AG04449 (cell line): ENCODE measurements at regions not wholly inside any gene's neighbourhood (a gene's known extent, or its start where the extent isn't known, plus 50 kb on each side); places are given as distances from the start of the nearest gene placed in this dataset.

Source experiments
- CTCF ChIA-PET: fragments of 350-600 bp; formaldehyde crosslinking; extraction: SDS; loops from one replicate; lab custom pipeline; 2021; ENCODE audit warnings: antibody characterized with exemption; lab: Yijun Ruan, JAX
- POLR2A ChIA-PET: fragments of 400-600, 350-600 bp; formaldehyde crosslinking; extraction: SDS; loops from one replicate; lab custom pipeline; 2020; ENCODE audit warnings: antibody characterized with exemption, inconsistent platforms; lab: Yijun Ruan, JAX
- DNase-seq: peaks from one replicate; pipeline ENCODE4 v3.0.0-alpha.2; 2010; ENCODE audit warnings: low read depth, low spot score
- H3K4me3 ChIP-seq: 2 replicates; pipeline ENCODE4 v1.5.1; 2011; ENCODE audit warnings: low read depth, mild to moderate bottlenecking, control low read depth, low read length
- TF ChIP-seq, protein P1 (sequence below): IDR thresholded peaks from one replicate; pipeline ENCODE4 v1.5.1; 2011; ENCODE audit warnings: mild to moderate bottlenecking, moderate library complexity, low read length, control low read depth, inconsistent platforms; ENCODE audit not compliant: insufficient read depth; ENCODE audit errors: missing control alignments

DNA sequence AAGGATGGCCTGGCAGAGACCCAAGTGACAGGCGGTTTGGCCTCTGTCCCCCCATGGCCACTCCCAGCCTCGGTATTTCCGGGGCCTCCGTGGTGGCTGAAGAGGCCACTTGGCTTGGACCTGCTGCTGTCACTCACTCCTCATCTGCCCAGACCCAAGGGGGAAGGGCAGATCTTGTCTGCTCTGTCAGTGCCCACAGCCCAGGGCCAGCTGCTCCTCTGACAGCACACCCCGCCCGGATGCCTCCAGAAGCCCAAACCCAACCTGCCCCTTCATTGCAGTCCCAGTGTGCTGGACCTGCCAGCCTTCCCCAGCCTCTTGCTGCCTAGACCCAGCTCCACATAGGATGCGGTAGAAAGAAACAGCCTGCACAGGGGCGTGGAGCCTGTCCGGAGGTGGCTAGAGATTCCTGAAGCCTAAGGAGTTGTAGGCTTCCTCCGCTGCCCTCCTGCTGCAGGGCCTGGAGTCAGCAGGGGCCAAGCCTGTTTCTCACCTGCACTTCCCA lies 52.0 kb downstream of the MAGEF1 start:
- POLR2A ChIA-PET, result no interaction called here
- no peak for DNase-seq
- CTCF ChIA-PET, result no interaction called here
- no peak overlapping the region for H3K4me3 ChIP-seq
- TF ChIP-seq, protein P1, sequence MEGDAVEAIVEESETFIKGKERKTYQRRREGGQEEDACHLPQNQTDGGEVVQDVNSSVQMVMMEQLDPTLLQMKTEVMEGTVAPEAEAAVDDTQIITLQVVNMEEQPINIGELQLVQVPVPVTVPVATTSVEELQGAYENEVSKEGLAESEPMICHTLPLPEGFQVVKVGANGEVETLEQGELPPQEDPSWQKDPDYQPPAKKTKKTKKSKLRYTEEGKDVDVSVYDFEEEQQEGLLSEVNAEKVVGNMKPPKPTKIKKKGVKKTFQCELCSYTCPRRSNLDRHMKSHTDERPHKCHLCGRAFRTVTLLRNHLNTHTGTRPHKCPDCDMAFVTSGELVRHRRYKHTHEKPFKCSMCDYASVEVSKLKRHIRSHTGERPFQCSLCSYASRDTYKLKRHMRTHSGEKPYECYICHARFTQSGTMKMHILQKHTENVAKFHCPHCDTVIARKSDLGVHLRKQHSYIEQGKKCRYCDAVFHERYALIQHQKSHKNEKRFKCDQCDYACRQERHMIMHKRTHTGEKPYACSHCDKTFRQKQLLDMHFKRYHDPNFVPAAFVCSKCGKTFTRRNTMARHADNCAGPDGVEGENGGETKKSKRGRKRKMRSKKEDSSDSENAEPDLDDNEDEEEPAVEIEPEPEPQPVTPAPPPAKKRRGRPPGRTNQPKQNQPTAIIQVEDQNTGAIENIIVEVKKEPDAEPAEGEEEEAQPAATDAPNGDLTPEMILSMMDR, result no peak

DNA sequence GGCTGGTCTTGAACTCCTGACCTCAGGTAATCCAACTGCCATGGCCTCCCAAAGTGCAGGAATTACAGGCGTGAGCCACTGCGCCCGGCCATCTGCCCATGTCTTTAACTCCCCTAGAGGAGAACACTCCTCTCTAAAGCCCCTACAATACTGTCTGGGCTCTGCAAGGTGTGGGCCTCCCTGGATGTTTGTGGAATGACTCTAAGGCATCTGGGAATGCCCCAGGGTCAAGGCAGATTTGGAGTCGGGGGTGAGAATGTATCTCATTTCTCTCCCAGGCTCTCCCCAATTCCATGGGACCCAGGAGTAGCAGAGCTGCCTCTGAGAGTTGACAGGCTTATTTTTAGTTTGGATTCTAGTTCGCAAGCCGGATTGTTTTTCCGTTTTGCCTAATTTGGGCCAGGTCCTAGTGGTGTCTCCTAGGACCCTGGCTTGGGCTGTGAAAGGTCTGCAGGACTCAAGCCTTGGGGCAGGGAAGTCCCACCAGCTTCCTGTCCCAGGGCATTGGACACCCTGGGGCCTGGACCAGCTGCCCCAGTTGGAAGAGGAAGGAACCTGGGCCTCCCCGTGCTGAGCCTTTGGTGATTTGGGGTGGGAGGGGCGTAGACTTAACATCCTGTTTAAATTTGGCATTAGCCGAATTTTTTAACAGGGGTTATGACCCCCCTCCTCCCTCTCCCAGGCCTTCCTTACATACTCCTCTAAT lies 53.5 kb downstream of the MAGEF1 start:
- POLR2A ChIA-PET, result no interaction called here

DNA sequence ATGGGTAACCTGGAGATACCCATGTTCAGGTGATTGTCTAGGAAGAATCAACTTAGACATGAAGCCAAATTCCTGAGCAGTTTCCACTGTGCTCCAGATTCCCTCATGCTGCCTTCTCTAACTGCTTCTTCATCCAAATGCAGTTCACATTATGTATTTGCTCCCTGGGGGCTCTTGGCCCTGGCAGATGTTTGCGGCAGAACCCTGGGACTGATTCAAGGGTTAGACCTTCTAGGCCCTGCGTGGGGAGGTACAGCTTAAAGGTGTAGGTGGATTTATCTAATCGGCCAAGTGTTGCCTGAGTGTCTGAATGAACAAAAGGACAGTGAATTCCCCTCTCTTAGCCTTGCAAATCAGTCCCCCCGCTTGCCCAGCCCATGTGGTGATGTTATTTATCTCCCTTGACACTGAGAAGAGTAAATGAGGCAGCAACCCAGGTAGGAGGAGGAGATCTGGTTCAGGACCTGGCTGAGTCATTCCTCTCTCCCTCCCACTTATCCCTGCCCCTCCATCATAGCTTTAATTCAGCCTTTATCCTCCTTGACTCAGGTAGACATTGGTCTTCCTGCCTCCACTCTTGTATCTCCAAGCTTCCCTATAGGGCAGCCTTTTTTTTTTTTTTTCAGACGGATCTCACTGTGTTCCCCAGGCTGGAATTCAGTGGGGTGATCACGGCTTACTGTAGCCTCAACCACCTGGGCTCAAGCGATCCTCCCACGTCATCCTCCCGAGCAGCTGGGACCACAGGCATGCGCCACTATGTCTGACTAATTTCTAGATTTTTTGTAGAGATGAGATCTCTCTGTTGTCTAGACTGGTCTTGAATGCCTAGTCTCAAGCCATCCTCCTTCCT lies 54.8 kb downstream of the MAGEF1 start:
- POLR2A ChIA-PET, result no interaction called here

More for the DNA sequence above, 53.5 kb downstream of the MAGEF1 start:
- TF ChIP-seq, protein P1, result no peak
- no peak for DNase-seq
- CTCF ChIA-PET, result no interaction called here
- no peak overlapping the region for H3K4me3 ChIP-seq

DNA sequence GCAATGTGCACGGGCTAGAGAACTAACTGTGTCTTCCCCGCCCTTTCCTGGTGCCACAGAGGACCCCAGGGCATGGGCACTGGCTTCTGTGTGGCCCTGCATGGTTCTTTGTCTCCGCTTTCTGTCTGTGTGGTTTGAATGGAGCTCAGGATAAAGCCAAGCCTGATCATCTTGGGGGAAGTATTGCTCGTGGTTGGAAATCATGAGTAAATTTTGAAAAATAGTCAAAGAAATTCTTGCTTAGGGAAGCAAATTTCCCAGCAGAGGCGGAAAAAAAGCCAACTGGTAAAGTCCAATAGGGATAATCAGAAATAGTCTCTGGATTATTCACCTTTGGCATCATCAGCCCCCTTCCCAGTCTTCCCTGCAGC lies 55.4 kb downstream of the MAGEF1 start:
- no peak overlapping the region for H3K4me3 ChIP-seq
- POLR2A ChIA-PET, result no interaction called here
- CTCF ChIA-PET, result no interaction called here
- TF ChIP-seq, protein P1, result no peak
- no peak for DNase-seq

More for the DNA sequence above, 54.8 kb downstream of the MAGEF1 start:
- CTCF ChIA-PET, result interaction anchor here (0.7 to 0.9 kb wide), 2 partner anchors 31 to 96 kb away, joined by 3 to 4 read pairs; no protein-coding TSS in a partner anchor
- no peak overlapping the region for H3K4me3 ChIP-seq
- peak; percentile 62 for DNase-seq
- TF ChIP-seq, protein P1, result no peak

DNA sequence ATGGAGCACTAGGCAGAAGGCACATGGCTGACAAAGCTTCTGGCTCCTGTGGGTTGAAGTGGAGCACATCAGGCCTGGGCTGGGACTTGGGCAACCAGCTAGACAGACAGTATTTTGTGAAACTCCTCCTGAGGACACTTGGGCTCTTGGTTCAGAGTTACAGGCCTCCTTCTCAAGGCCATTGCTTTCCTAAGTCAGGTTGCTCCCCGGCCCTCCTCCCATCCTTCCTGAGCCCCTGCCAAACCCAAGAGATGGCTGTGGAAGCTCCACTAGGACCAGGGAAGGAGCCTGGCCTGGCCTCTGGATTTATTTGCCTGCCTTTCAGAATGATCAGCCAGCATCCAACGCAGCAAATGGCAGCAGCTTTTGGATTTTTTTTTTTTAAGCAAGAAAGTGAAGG lies 56.3 kb downstream of the MAGEF1 start:
- ChIA-PET CTCF (no interaction called here), POLR2A (no interaction called here)
- TF ChIP-seq, protein P1, result no peak
- no peak overlapping the region for H3K4me3 ChIP-seq
- DNase-seq, result no peak

DNA sequence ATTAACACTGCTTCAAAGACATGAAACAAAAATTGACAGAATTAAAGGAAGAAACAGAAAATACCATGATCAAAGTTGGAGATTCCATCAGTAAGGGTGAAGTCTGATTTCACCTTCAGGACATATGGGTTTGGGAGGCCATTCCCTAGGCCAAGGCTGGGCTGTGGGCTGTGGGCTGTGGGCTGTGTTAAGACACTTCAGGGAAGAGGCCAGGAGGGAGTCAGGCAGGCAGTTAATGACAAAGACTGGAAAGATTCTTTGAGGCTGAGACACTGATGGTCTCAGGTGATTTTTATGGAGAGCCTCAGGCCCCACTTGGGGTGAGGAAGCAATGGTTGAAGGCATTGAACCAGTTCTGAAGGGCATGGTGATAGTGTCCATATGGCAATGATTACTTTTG lies 57.5 kb downstream of the MAGEF1 start:
- TF ChIP-seq, protein P1, result no peak
- POLR2A ChIA-PET, result no interaction called here
- CTCF ChIA-PET, result no interaction called here

More for the DNA sequence above, 57.5 kb downstream of the MAGEF1 start:
- H3K4me3 ChIP-seq, result no peak overlapping the region
- DNase-seq, result no peak
